Naive B cell (primary cell): ENCODE measurements at regions not wholly inside any gene's neighbourhood (a gene's known extent, or its start where the extent isn't known, plus 50 kb on each side); places are given as distances from the start of the nearest gene placed in this dataset.

Source experiments
- ATAC-seq, 2 donors: fragments of 150-1000 bp; cut with Tn5 transposase; 2 replicates each; pipeline ENCODE4 v1.10.0; 2021; ENCODE audit warnings: low read depth in 2 of 2, mild to moderate bottlenecking in 2 of 2, moderate library complexity in 2 of 2
- DNase-seq: peaks from one replicate; pipeline ENCODE4 v3.0.0; 2022
- H3K27ac Mint-ChIP-seq, 6 donors: one replicate each; pipeline ENCODE4 v1.8.0; 2020 to 2022; ENCODE audit warnings: mild to moderate bottlenecking in 6 of 6, mixed read lengths in 6 of 6, moderate library complexity in 5 of 6, inconsistent platforms in 2 of 6
- H3K27me3 Mint-ChIP-seq, 3 donors: one replicate each; pipeline ENCODE4 v1.8.0; 2021 to 2022; ENCODE audit warnings: mixed read lengths in 3 of 3, mild to moderate bottlenecking in 1 of 3
- H3K36me3 Mint-ChIP-seq, 2 donors: one replicate each; pipeline ENCODE4 v1.8.0; 2020 to 2022; ENCODE audit warnings: mixed read lengths in 2 of 2, inconsistent platforms in 1 of 2, mild to moderate bottlenecking in 1 of 2
- H3K4me1 Mint-ChIP-seq, 3 donors: one replicate each; pipeline ENCODE4 v1.8.0; 2020 to 2022; ENCODE audit warnings: mixed read lengths in 3 of 3, inconsistent platforms in 1 of 3, mild to moderate bottlenecking in 1 of 3, moderate library complexity in 1 of 3
- H3K4me3 Mint-ChIP-seq, 8 donors: one replicate each; pipeline ENCODE4 v1.8.0; 2020 to 2022; ENCODE audit warnings: mild to moderate bottlenecking in 8 of 8, mixed read lengths in 8 of 8, moderate library complexity in 8 of 8, inconsistent platforms in 2 of 8
- H3K9me3 Mint-ChIP-seq, 7 donors: one replicate each; pipeline ENCODE4 v1.8.0; 2020 to 2022; ENCODE audit warnings: mixed read lengths in 7 of 7, mild to moderate bottlenecking in 5 of 7, inconsistent platforms in 2 of 7, moderate library complexity in 1 of 7

DNA sequence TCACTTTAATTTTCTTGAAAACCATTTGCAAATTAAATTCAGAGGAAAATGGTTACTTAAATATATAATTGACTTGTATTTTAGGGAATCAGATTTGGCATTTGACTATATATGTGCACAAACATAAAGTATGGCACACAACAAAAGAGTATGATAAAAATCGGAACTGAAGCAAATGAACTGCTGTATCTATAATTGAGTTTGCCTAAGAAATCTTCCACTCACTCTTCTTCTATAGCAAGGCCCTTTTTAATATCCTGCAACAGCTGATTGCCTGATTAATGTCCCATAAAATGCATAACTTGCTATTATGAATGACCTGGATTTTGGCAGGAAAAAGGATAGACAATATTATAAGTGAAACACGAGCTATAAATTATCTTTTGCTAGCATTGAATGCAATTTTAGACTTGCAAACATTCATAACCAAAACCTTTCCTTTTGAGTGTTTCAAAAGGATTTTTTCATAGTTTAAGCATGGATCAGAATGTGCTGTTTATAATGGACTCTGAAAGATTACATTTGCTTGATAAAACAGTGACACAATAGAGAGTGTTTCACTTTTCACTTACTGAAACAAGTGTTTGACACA lies 2204.3 kb downstream of the MRPL39 start:
- Mint-ChIP-seq H3K4me1 (no peaks in the 10 kb centered on the region), H3K27ac (no peak overlapping the region), H3K27me3 (peaks cover 0 to 6% (median 5%) of the 10 kb centered on the region in 3 donors), H3K9me3 (peaks cover 0 to under 1% (median 0%) of the 10 kb centered on the region in 7 donors), H3K36me3 (no peaks in the 10 kb centered on the region), H3K4me3 (no peak overlapping the region)
- DNase-seq (no peak), ATAC-seq (no peak)

DNA sequence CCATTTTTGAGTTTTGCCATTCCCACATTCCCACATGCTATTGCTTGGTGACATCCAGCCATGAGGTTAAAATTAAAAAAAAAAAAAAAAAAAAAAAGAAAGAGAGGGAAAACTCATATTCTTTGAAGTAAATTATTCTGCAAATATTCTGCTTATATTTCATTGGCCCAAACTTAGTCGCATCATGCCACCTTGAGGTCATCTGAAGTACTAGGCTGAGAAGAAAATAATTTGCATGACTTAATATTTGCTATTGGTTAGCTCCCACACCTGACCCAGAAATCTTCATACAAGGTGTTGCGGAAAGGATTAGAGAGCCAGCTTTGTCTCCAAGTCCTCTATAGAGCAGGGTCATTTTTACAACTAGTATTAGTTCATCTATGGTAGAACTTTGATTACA lies 2206.0 kb downstream of the MRPL39 start:
- Mint-ChIP-seq H3K4me1 (no peaks in the 10 kb centered on the region), H3K4me3 (no peak overlapping the region), H3K27me3 (peaks cover 0 to 4% (median 0%) of the 10 kb centered on the region in 3 donors), H3K36me3 (no peaks in the 10 kb centered on the region), H3K27ac (no peak overlapping the region), H3K9me3 (no peaks in the 10 kb centered on the region)
- no peak for DNase-seq
- ATAC-seq = no peak

DNA sequence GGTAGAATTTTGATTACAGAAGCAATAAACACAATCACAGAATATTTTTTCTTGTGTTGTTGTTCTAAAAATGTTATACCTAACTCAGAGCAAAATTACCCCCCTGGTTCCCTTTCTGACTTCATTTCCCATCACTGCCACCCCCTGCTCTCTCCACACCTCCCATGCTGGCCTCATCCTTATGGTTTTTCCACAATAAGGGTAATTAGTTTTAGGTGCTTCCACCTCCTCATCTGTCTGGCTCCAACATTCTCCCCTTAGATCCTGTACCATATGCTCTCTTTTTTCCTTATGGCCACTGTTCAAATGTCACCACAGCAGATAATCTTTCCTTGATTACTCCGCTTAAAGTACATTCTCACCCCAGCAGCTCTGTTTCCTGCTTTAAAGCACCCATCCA lies 2208.6 kb downstream of the MRPL39 start:
- H3K27me3 Mint-ChIP-seq = peaks cover 0 to 4% (median 0%) of the 10 kb centered on the region in 3 donors

DNA sequence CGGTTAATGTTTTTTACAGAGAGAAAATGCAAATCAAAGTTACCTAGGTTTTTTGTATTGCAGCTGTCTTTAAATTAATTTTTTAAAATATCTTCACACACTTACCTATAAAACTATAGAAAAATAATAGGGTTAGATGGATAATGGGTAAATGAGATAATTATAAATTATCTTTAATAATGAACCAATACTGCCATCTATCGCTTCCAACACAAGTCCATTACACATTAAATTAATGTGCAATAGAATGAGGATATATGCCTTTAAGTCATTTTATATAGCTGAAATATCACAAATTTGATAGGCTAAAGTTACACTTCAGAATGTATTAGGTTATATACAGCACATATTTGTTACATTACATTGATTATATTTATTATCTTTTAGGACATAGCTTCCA lies 2212.8 kb downstream of the MRPL39 start:
- DNase-seq (no peak), ATAC-seq (no peak)
- no peak overlapping the region for H3K4me3 Mint-ChIP-seq
- H3K27me3 Mint-ChIP-seq = no peaks in the 10 kb centered on the region
- no peak overlapping the region for H3K27ac Mint-ChIP-seq
- H3K36me3 Mint-ChIP-seq = no peaks in the 10 kb centered on the region
- H3K9me3 Mint-ChIP-seq = peaks cover 0 to 2% (median 0%) of the 10 kb centered on the region in 7 donors
- no peaks in the 10 kb centered on the region for H3K4me1 Mint-ChIP-seq

More for the DNA sequence above, 2208.6 kb downstream of the MRPL39 start:
- no peak overlapping the region for H3K4me3 Mint-ChIP-seq
- no peak overlapping the region for H3K27ac Mint-ChIP-seq
- ATAC-seq (no peak), DNase-seq (no peak)
- no peaks in the 10 kb centered on the region for H3K9me3 Mint-ChIP-seq
- no peaks in the 10 kb centered on the region for H3K4me1 Mint-ChIP-seq
- no peaks in the 10 kb centered on the region for H3K36me3 Mint-ChIP-seq

DNA sequence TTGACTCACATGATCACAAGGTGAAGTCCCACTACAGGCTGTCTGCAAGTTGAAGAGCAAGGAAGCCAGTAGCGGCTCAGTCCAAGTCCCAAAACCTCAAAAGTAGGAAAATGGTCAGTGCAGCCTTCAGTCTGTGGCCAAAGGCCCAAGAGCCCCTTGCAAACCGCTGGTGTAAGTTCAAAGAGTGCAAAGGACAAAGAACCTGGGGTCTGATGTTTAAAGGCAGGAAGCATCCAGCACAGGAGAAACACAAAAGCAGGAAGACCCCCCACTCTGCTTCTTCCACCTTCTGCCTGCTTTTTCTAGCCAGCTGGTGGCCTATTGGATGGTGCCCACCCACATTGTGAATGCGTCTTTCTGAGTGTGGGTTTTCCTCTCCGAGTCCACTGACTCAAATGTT lies 2222.6 kb downstream of the MRPL39 start:
- Mint-ChIP-seq H3K4me1 (no peaks in the 10 kb centered on the region), H3K4me3 (no peak overlapping the region), H3K27ac (no peak overlapping the region), H3K36me3 (no peaks in the 10 kb centered on the region), H3K9me3 (no peaks in the 10 kb centered on the region), H3K27me3 (peaks cover 0 to 9% (median 4%) of the 10 kb centered on the region in 3 donors)
- DNase-seq (no peak), ATAC-seq (no peak)

DNA sequence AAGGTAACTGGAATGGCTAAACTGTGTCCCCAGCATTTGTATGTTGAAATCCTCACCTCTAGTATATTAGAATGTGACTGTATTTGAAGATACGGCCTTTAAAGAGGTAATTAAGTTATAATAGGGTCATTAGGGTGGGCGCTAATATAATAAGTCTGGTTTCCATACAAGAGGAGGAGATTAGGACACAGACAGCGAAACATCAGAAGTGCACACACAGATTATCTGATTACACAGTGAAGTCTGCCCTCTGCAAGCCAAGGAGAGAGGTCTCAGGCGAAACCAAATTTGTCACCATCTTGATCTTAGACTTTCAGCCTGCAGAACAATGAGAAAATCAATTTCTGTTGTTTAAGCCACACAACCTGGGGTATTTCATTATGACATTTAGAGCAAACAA lies 2233.1 kb downstream of the MRPL39 start:
- Mint-ChIP-seq H3K9me3 (peaks cover 0 to 7% (median 0%) of the 10 kb centered on the region in 7 donors), H3K4me3 (no peak overlapping the region), H3K27me3 (peaks cover 0 to 4% (median 0%) of the 10 kb centered on the region in 3 donors), H3K36me3 (no peaks in the 10 kb centered on the region), H3K27ac (no peak overlapping the region), H3K4me1 (peaks cover 0 to 3% (median 0%) of the 10 kb centered on the region in 3 donors)
- DNase-seq (no peak), ATAC-seq (no peak)

DNA sequence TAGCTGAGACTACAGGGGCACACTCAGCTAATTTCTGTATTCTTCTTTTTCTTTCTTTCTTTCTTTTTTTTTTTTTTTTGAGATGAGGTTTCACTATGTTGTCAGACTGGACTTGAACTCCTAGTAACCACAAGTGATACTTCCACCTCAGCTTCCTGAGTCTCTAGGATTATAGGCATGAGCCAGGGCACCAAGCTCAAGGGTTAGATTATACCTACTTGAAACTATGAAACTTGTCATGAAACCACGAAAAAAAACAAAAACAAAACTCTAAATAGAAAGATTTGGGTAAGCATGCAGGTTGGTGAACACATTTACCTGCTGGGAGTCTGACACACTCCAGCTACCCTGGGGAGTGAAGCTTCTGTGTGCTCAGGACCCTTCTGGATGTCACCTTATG lies 2250.4 kb downstream of the MRPL39 start:
- Mint-ChIP-seq H3K9me3 (peaks cover 4 to 17% (median 5%) of the 10 kb centered on the region in 7 donors), H3K27me3 (peaks cover 0 to 3% (median 0%) of the 10 kb centered on the region in 3 donors), H3K36me3 (peaks cover 0 to 5% of the 10 kb centered on the region in 2 donors), H3K27ac (no peak overlapping the region), H3K4me3 (no peak overlapping the region), H3K4me1 (no peaks in the 10 kb centered on the region)
- DNase-seq (no peak), ATAC-seq (no peak)

DNA sequence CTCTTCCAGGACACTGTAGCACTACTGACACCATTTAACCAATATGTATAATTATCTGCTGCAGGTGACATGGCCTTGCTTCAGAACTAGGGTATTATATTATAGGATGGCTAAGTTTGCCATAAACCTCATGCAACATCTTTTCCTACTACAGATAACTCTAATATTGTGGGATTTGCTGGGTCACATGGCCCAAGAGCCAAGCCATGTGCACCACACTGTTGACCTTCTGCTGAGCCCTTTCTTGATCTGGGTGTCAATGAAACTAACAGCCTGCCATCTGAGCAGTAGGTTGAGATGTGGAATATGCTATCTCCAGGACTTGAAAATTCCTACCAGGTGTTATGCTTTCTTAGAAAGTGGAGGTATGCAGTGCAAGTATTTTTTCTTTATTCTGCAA lies 2291.1 kb downstream of the MRPL39 start:
- Mint-ChIP-seq H3K27ac (no peak overlapping the region), H3K27me3 (peaks cover 0 to 9% (median 0%) of the 10 kb centered on the region in 3 donors), H3K4me1 (no peaks in the 10 kb centered on the region), H3K4me3 (no peak overlapping the region), H3K9me3 (no peaks in the 10 kb centered on the region), H3K36me3 (no peaks in the 10 kb centered on the region)
- DNase-seq = no peak
- no peak for ATAC-seq

DNA sequence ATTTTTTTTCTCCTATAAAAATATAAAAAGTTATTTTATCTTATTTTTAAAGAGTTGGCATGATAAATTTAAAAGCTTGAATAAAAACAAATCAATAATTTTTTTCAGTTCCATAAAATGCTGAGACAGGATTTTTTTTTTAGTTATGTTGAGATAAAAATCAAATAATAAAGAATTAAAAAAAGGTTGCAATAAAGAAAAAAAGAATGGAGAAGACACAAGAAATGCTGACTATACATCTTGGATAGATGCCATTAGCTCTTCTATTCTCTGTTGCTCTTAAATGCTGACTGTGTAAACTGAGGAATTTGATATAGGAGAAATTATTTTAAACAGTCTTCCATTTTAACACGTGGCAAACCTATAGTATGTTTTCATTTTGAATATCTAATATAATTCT lies 2298.5 kb downstream of the MRPL39 start:
- ATAC-seq = no peak
- H3K4me1 Mint-ChIP-seq = no peaks in the 10 kb centered on the region
- no peak overlapping the region for H3K27ac Mint-ChIP-seq
- no peaks in the 10 kb centered on the region for H3K36me3 Mint-ChIP-seq
- H3K27me3 Mint-ChIP-seq = peaks cover 0 to 4% (median 0%) of the 10 kb centered on the region in 3 donors
- no peaks in the 10 kb centered on the region for H3K9me3 Mint-ChIP-seq
- H3K4me3 Mint-ChIP-seq = no peak overlapping the region
- no peak for DNase-seq

DNA sequence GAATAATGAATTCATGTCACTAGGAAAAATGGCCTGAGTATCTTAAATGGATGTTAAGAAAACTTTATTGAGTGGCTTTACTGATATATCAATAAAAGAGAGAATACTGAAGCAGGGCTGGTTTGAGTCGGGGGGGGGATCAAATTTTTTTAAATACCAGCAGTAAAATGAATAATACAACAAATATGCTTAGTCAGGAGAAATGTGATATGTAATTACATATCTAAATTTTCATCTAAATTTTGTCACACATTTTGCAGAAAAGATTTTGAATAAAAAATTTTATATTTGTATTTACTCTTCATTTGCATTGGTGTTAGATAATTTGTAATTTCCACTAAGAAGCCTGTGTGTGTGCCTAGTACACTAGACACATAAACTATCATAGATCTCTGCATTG lies 2300.2 kb downstream of the MRPL39 start:
- Mint-ChIP-seq H3K27ac (no peak overlapping the region), H3K4me3 (no peak overlapping the region), H3K4me1 (no peaks in the 10 kb centered on the region), H3K27me3 (peaks cover 0 to 3% (median 0%) of the 10 kb centered on the region in 3 donors), H3K36me3 (no peaks in the 10 kb centered on the region), H3K9me3 (peaks cover 0 to 9% (median 0%) of the 10 kb centered on the region in 7 donors)
- ATAC-seq (no peak), DNase-seq (no peak)

DNA sequence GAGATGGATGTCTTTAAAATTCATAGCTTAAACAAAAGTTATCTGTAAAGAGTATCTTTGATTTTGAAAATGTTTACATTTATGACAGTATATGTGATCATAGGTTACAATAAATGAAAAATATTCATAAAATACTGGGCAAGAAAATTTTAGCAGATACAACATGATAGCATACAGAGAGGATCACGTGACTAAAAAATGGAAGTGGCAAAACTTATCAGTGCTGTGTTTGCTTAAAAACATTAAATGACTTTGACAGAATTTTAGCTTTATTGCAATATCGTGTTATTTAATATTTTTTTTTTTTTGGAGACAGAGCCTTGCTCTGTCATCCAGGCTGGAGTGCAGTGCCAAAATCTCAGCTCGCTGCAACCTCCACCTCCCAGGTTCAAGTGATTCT lies 2294.1 kb downstream of the NCAM2 start:
- H3K4me3 Mint-ChIP-seq = no peak overlapping the region
- H3K4me1 Mint-ChIP-seq = no peaks in the 10 kb centered on the region
- H3K27ac Mint-ChIP-seq = no peak overlapping the region
- no peaks in the 10 kb centered on the region for H3K27me3 Mint-ChIP-seq
- peaks cover 0 to 23% (median 4%) of the 10 kb centered on the region in 7 donors for H3K9me3 Mint-ChIP-seq
- no peak for ATAC-seq
- H3K36me3 Mint-ChIP-seq = no peaks in the 10 kb centered on the region
- no peak for DNase-seq

DNA sequence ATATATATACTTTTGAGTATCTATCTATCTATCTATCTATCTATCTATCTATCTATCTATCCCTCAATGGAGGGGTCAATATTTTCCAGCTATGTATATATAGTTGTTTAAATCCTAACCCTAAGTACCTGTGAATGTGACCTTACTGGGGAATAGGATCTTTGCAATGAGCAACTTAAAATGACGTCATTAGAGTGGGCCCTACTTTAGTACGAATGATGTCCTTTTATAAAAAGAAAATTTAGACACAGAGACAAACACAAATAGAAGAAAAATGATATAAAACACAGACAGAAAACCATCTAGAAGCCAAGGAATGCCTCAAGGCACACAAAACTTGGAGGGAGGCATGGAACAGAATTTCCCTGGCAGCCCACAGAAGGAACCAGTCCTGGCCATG lies 2283.7 kb downstream of the NCAM2 start:
- peaks cover 0 to 14% (median 3%) of the 10 kb centered on the region in 7 donors for H3K9me3 Mint-ChIP-seq
- H3K4me1 Mint-ChIP-seq = no peaks in the 10 kb centered on the region
- ATAC-seq = no peak
- no peak for DNase-seq
- no peaks in the 10 kb centered on the region for H3K27me3 Mint-ChIP-seq
- H3K36me3 Mint-ChIP-seq = no peaks in the 10 kb centered on the region
- H3K4me3 Mint-ChIP-seq = no peak overlapping the region
- H3K27ac Mint-ChIP-seq = no peak overlapping the region

DNA sequence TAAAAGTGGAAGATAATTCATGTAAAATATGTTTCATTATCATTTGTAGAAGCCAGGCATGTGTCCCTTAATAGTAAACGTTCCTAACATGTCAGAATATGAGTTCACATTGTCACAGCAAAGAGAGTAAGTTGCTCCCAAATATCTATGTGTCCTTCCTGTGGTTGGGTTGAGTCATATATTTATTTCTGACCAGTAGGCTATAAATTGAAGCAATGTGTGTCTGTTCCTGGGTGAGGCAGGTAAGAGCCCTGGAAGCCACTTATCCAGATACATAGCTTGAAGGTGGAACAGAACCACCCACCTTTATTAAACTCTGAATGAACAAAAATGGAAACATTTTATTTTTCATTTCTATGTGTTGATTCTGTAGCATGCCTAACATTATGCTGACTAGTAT lies 2251.6 kb downstream of the NCAM2 start:
- Mint-ChIP-seq H3K4me1 (no peaks in the 10 kb centered on the region), H3K36me3 (no peaks in the 10 kb centered on the region), H3K4me3 (no peak overlapping the region), H3K9me3 (no peaks in the 10 kb centered on the region), H3K27ac (no peak overlapping the region), H3K27me3 (no peaks in the 10 kb centered on the region)
- no peak for DNase-seq
- ATAC-seq = no peak

DNA sequence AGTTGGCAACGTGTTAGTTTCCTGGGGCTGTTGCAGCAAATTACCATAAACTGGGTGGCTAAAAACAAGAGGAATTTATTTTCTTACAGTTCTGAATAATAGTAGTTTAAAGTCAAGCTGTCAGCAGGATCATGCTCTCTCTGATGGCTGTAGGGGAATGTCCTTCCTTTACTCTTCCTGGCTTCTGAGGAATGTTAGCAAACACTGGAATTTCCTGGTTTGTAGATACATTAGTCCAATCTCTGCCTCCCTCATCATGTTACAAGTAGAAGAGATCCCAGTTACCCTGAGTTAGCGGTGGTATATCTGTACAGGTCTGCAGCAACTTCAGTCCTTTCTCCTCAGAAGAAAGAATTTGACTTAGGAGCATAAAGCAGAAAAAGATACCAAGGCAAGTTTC lies 2249.1 kb downstream of the NCAM2 start:
- Mint-ChIP-seq H3K9me3 (no peaks in the 10 kb centered on the region), H3K27ac (no peak overlapping the region), H3K27me3 (no peaks in the 10 kb centered on the region), H3K4me1 (no peaks in the 10 kb centered on the region), H3K36me3 (no peaks in the 10 kb centered on the region), H3K4me3 (no peak overlapping the region)
- DNase-seq (no peak), ATAC-seq (no peak)

DNA sequence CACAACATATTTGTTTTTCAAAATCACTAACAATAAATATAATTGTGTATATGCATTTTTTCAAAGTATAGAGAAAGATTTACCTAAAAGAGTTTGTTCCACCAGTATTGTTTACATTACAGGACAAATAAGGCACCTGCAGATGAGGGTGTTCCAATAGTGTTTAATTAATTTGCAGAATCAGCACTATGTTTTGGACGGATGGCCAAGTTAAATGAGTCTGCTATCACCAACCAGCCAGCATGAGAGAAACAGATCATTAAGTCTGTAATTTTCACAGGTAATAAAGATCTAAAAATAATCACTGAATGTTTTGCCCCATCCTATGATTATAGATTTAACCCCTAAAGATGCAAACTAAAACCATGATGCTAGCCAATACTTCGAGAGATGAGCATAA lies 2247.0 kb downstream of the NCAM2 start:
- H3K36me3 Mint-ChIP-seq = no peaks in the 10 kb centered on the region
- H3K27ac Mint-ChIP-seq = no peak overlapping the region
- no peaks in the 10 kb centered on the region for H3K9me3 Mint-ChIP-seq

More for the DNA sequence above, 2247.0 kb downstream of the NCAM2 start:
- Mint-ChIP-seq H3K27me3 (no peaks in the 10 kb centered on the region), H3K4me3 (no peak overlapping the region), H3K4me1 (no peaks in the 10 kb centered on the region)
- ATAC-seq = no peak
- DNase-seq = no peak
